Mesenchymal stem cell (in vitro differentiated cells and primary cell): ENCODE measurements at regions not wholly inside any gene's neighbourhood (a gene's known extent, or its start where the extent isn't known, plus 50 kb on each side); places are given as distances from the start of the nearest gene placed in this dataset.

ENCODE experiments used
- DNase-seq: peaks from one replicate; pipeline ENCODE4 v3.0.0-alpha.2; 2013
- H2AFZ ChIP-seq: one replicate; pipeline ENCODE4 v1.6.1; 2013; ENCODE audit warnings: low read depth, mild to moderate bottlenecking, control low read depth, inconsistent platforms, low read length, moderate library complexity
- H2AK5ac ChIP-seq: 2 replicates; pipeline ENCODE4 v1.6.1; 2013; ENCODE audit warnings: low read length, moderate library complexity, mild to moderate bottlenecking, inconsistent platforms; ENCODE audit not compliant: severe bottlenecking
- H2BK120ac ChIP-seq: one replicate; pipeline ENCODE4 v1.6.1; 2013; ENCODE audit warnings: low read depth, mild to moderate bottlenecking, inconsistent platforms, low read length, moderate library complexity
- H2BK12ac ChIP-seq, 2 experiments: one replicate each; pipeline ENCODE4 v1.6.1; 2013; ENCODE audit warnings: inconsistent platforms in 2 of 2, low read length in 2 of 2, mild to moderate bottlenecking in 2 of 2, moderate library complexity in 2 of 2, control low read depth in 1 of 2
- H2BK15ac ChIP-seq: one replicate; pipeline ENCODE4 v1.6.1; 2013; ENCODE audit warnings: mild to moderate bottlenecking, low read depth, inconsistent platforms; ENCODE audit not compliant: poor library complexity, severe bottlenecking
- H2BK5ac ChIP-seq: 2 replicates; pipeline ENCODE4 v1.6.1; 2013; ENCODE audit warnings: low read depth, mild to moderate bottlenecking, low read length, control low read depth, inconsistent platforms; ENCODE audit not compliant: poor library complexity, severe bottlenecking
- H3K14ac ChIP-seq, 2 experiments: one replicate each; pipeline ENCODE4 v1.6.1; 2013; ENCODE audit warnings: inconsistent platforms in 2 of 2, low read length in 2 of 2, control low read depth in 1 of 2, mild to moderate bottlenecking in 1 of 2, moderate library complexity in 1 of 2
- H3K18ac ChIP-seq, 2 experiments: one replicate each; pipeline ENCODE4 v1.6.1; 2013; ENCODE audit warnings: inconsistent platforms in 2 of 2, low read length in 2 of 2, control low read depth in 1 of 2, low read depth in 1 of 2, mild to moderate bottlenecking in 1 of 2
- H3K23ac ChIP-seq, 2 experiments: one replicate each; pipeline ENCODE4 v1.6.1; 2013; ENCODE audit warnings: inconsistent platforms in 2 of 2, low read length in 2 of 2, mild to moderate bottlenecking in 2 of 2, moderate library complexity in 2 of 2, control low read depth in 1 of 2
- H3K27ac ChIP-seq: 2 replicates; pipeline ENCODE4 v1.5.1; 2013; ENCODE audit warnings: mild to moderate bottlenecking, moderate library complexity, low read length, control low read depth, inconsistent platforms; ENCODE audit not compliant: poor library complexity, severe bottlenecking
- H3K27me3 ChIP-seq, 2 experiments: 2 replicates each; pipeline versions ENCODE4 v1.6.1 to v1.7.0; 2013; ENCODE audit warnings: low read length in 2 of 2, mild to moderate bottlenecking in 2 of 2, moderate library complexity in 2 of 2, control low read depth in 1 of 2, inconsistent platforms in 1 of 2; ENCODE audit not compliant: control insufficient read depth in 1 of 2, insufficient read depth in 1 of 2
- H3K36me3 ChIP-seq, 2 experiments: 2 replicates each; pipeline versions ENCODE4 v1.6.1 to v1.7.0; 2013; ENCODE audit warnings: low read length in 2 of 2, control low read depth in 1 of 2, inconsistent platforms in 1 of 2, low read depth in 1 of 2, mild to moderate bottlenecking in 1 of 2; ENCODE audit not compliant: insufficient read depth in 2 of 2, control insufficient read depth in 1 of 2
- H3K4ac ChIP-seq, 2 experiments: one replicate each; pipeline ENCODE4 v1.6.1; 2013; ENCODE audit warnings: inconsistent platforms in 2 of 2, low read length in 2 of 2, mild to moderate bottlenecking in 2 of 2, moderate library complexity in 2 of 2, control low read depth in 1 of 2, low read depth in 1 of 2
- H3K4me1 ChIP-seq: 2 replicates; pipeline ENCODE4 v1.6.1; 2013; ENCODE audit warnings: low read depth, low read length, control low read depth; ENCODE audit not compliant: control insufficient read depth, insufficient read depth
- H3K4me2 ChIP-seq: 2 replicates; pipeline ENCODE4 v1.6.1; 2013; ENCODE audit warnings: low read length, mild to moderate bottlenecking, inconsistent platforms; ENCODE audit not compliant: poor library complexity, severe bottlenecking
- H3K4me3 ChIP-seq, 2 experiments: 2 replicates each; pipeline versions ENCODE4 v1.5.1 to v1.7.0; 2013; ENCODE audit warnings: low read length in 2 of 2, mild to moderate bottlenecking in 2 of 2, control low read depth in 1 of 2, low read depth in 1 of 2; ENCODE audit not compliant: insufficient read depth in 1 of 2
- H3K79me1 ChIP-seq: replicated peaks from 2 replicates; pipeline ENCODE4 v1.6.1; 2013; ENCODE audit warnings: mild to moderate bottlenecking, control low read depth, low read length, inconsistent platforms; ENCODE audit not compliant: poor library complexity, severe bottlenecking
- H3K9ac ChIP-seq: 2 replicates; pipeline ENCODE4 v1.7.0; 2013; ENCODE audit warnings: mild to moderate bottlenecking, low read length, moderate library complexity
- H3K9me3 ChIP-seq: 2 replicates; pipeline ENCODE4 v1.7.0; 2013; ENCODE audit warnings: mild to moderate bottlenecking, low read length; ENCODE audit not compliant: control insufficient read depth
- H4K8ac ChIP-seq: one replicate; pipeline ENCODE4 v1.6.1; 2013; ENCODE audit warnings: inconsistent platforms, mild to moderate bottlenecking, low read length, moderate library complexity
- H4K91ac ChIP-seq: one replicate; pipeline ENCODE4 v1.6.1; 2013; ENCODE audit warnings: mild to moderate bottlenecking, low read length, inconsistent platforms
- WGBS: methylation state at CpG from one replicate; pipeline ENCODE4 v1.1.7; 2013; ENCODE audit warnings: mixed read lengths; 5-methylcytosine and 5-hydroxymethylcytosine counted together

DNA sequence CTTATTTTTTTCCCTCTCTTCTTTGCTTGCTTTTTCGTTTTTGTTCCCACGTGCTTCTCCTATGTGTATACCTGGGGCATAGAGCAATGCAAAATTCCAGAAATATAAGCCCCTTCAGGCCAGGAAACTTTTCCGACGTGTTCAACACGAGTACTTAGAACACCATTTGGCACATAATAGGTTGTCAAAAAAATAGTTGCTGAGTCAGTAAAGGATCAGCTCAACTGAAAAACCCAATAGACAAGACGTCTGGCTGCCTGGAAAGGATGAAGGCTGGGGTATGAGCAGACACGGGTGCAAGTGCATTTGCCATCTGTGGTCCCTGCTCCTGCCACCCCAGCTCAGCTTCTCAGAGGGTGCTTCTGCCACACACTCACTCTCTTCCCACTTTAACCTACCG lies 823.0 kb upstream of the SOX11 start:
- H2BK5ac ChIP-seq, result no peak overlapping the region
- H3K9me3 ChIP-seq, result peaks cover 28% of the 10 kb centered on the region
- H2BK12ac ChIP-seq, result no peak overlapping the region
- H3K4ac ChIP-seq, result no peak overlapping the region
- no peak overlapping the region for H3K18ac ChIP-seq
- 85% methylated on average over 6 of the region's 8 CpGs for WGBS
- H2AFZ ChIP-seq, result no peak overlapping the region
- no peak overlapping the region for H2BK120ac ChIP-seq
- no peak overlapping the region for H3K4me3 ChIP-seq
- no peak overlapping the region for H3K27ac ChIP-seq
- no peak overlapping the region for H2AK5ac ChIP-seq
- no peaks in the 10 kb centered on the region for H3K36me3 ChIP-seq
- no peak overlapping the region for H3K14ac ChIP-seq
- no peak overlapping the region for H3K23ac ChIP-seq
- H3K9ac ChIP-seq, result no peak overlapping the region
- no peak overlapping the region for H4K91ac ChIP-seq
- H3K27me3 ChIP-seq, result no peaks in the 10 kb centered on the region
- H2BK15ac ChIP-seq, result no peak overlapping the region
- H4K8ac ChIP-seq, result no peak overlapping the region
- no peak for DNase-seq
- H3K79me1 ChIP-seq, result no peaks in the 10 kb centered on the region
- no peak overlapping the region for H3K4me2 ChIP-seq
- no peaks in the 10 kb centered on the region for H3K4me1 ChIP-seq

DNA sequence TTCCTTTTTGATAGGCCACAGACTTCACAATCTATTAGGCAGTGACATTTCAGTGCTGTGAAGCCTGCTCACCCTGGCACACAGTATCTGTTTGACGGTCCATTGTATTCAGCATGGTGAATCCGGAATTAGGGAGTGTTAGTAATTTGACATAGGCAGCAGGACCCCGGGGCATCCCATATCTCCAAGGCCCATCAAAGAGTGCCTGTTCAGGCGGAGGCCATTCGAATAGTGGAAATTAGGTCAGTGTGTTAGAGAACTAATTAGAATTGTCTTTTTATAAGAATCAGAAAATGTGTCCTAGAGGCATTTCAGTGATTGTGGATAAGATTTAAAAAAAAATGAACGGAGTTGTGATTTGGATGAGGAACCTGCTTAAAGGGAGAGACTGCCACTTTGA lies 818.8 kb upstream of the SOX11 start:
- Histone ChIP-seq H4K8ac (no peak overlapping the region), H3K9ac (no peak overlapping the region), H3K4me1 (no peaks in the 10 kb centered on the region)

DNA sequence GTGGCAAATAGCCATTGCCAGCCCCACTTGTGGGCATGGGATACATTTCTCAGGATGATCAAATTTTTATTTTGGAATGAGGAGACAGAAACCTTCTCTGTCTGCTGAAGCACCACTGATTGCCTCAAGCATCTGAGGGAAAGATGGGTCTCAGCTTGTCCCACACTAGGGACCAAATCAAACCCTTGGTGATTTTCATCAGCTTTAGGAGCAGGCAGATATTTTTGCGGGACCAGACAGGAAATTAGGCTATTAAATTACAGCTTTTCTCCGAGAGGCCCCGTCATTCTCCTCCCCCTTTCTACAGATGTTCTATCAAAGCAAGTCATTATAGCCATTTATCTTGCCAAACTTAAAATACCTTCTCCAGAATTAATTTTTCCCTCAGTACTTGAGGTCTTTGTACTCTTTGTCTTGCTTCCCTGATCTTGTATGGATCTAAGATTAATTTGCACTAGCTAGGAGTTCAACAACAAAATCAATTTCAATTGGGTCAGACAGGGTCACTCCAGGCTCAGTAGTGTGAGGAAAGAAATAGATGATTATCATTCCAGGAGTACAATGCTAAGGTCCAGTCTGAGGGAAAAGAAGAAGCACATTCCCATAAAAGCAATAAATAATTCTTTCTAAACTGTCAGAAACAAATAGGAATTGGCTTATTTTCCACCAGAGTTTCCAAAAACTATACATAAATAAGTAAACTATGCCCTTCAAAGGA lies 818.1 kb upstream of the SOX11 start:
- no peak overlapping the region for H2BK12ac ChIP-seq
- H2BK15ac ChIP-seq, result no peak overlapping the region
- H3K4me1 ChIP-seq, result no peaks in the 10 kb centered on the region
- WGBS, result 60% methylated on average over 3 of the region's 3 CpGs
- H3K9ac ChIP-seq, result no peak overlapping the region
- no peaks in the 10 kb centered on the region for H3K79me1 ChIP-seq
- no peak overlapping the region for H4K91ac ChIP-seq
- H3K9me3 ChIP-seq, result peaks cover 30% of the 10 kb centered on the region
- no peak overlapping the region for H3K18ac ChIP-seq
- H4K8ac ChIP-seq, result no peak overlapping the region
- H3K14ac ChIP-seq, result no peak overlapping the region
- H3K27ac ChIP-seq, result no peak overlapping the region
- no peak overlapping the region for H3K23ac ChIP-seq
- H3K36me3 ChIP-seq, result no peaks in the 10 kb centered on the region
- H2BK5ac ChIP-seq, result no peak overlapping the region
- no peak overlapping the region for H3K4me2 ChIP-seq
- no peak overlapping the region for H2AFZ ChIP-seq
- H2AK5ac ChIP-seq, result no peak overlapping the region
- H3K4ac ChIP-seq, result no peak overlapping the region
- no peak overlapping the region for H2BK120ac ChIP-seq
- H3K4me3 ChIP-seq, result no peak overlapping the region
- H3K27me3 ChIP-seq, result no peaks in the 10 kb centered on the region
- no peak for DNase-seq

More for the DNA sequence above, 818.8 kb upstream of the SOX11 start:
- H2BK120ac ChIP-seq, result no peak overlapping the region
- H3K18ac ChIP-seq, result no peak overlapping the region
- DNase-seq, result no peak
- no peak overlapping the region for H3K14ac ChIP-seq
- H4K91ac ChIP-seq, result no peak overlapping the region
- H3K27me3 ChIP-seq, result no peaks in the 10 kb centered on the region
- no peak overlapping the region for H3K27ac ChIP-seq
- H2BK5ac ChIP-seq, result no peak overlapping the region
- H3K23ac ChIP-seq, result no peak overlapping the region
- peaks cover 30% of the 10 kb centered on the region for H3K9me3 ChIP-seq
- no peak overlapping the region for H2AFZ ChIP-seq
- H3K4me3 ChIP-seq, result no peak overlapping the region
- H2BK12ac ChIP-seq, result no peak overlapping the region
- 88% methylated on average over 6 of the region's 6 CpGs for WGBS
- no peak overlapping the region for H3K4me2 ChIP-seq
- H2BK15ac ChIP-seq, result no peak overlapping the region
- no peak overlapping the region for H2AK5ac ChIP-seq
- H3K79me1 ChIP-seq, result no peaks in the 10 kb centered on the region
- H3K4ac ChIP-seq, result no peak overlapping the region
- H3K36me3 ChIP-seq, result no peaks in the 10 kb centered on the region

DNA sequence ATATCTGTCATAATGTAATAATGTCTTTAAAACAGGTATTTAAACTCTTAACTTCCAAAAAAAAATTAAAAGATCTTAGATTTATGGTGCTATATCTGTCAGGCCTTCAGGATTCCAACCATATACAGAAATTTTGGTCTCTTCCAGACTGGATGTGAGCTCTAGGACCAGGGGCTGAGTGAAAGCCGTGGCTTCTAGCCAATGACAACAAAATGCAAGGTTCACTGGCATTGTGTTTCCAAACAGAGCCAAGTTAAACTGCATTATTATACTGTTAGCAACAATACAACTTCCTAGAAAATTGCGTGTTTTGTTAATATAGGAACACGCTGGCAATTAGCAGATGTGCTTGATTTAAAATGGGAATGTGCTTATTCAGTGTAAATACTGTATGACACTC lies 809.8 kb upstream of the SOX11 start:
- Histone ChIP-seq H2BK120ac (no peak overlapping the region), H2BK5ac (no peak overlapping the region)
- no peak for DNase-seq

More for the DNA sequence above, 809.8 kb upstream of the SOX11 start:
- no peak overlapping the region for H3K23ac ChIP-seq
- H3K27me3 ChIP-seq, result no peaks in the 10 kb centered on the region
- no peak overlapping the region for H3K18ac ChIP-seq
- 78% methylated on average over 3 of the region's 3 CpGs for WGBS
- H4K8ac ChIP-seq, result no peak overlapping the region
- H3K27ac ChIP-seq, result no peak overlapping the region
- no peak overlapping the region for H4K91ac ChIP-seq
- H3K9me3 ChIP-seq, result peaks cover 14% of the 10 kb centered on the region
- H3K79me1 ChIP-seq, result no peaks in the 10 kb centered on the region
- no peaks in the 10 kb centered on the region for H3K4me1 ChIP-seq
- H3K9ac ChIP-seq, result no peak overlapping the region
- H3K14ac ChIP-seq, result no peak overlapping the region
- H3K36me3 ChIP-seq, result no peaks in the 10 kb centered on the region
- no peak overlapping the region for H3K4me2 ChIP-seq
- H2AFZ ChIP-seq, result no peak overlapping the region
- no peak overlapping the region for H3K4me3 ChIP-seq
- no peak overlapping the region for H3K4ac ChIP-seq
- H2BK12ac ChIP-seq, result no peak overlapping the region
- no peak overlapping the region for H2AK5ac ChIP-seq
- no peak overlapping the region for H2BK15ac ChIP-seq
